NT2/D1 (cell line): ENCODE measurements at regions not wholly inside any gene's neighbourhood (a gene's known extent, or its start where the extent isn't known, plus 50 kb on each side); places are given as distances from the start of the nearest gene placed in this dataset.

ENCODE experiments used
- DNase-seq: peaks from one replicate; pipeline ENCODE4 v3.0.0-alpha.2; 2011; ENCODE audit warnings: low read depth, low spot score
- H3K27me3 ChIP-seq: 2 replicates; pipeline ENCODE4 v1.6.0; 2011; ENCODE audit warnings: mild to moderate bottlenecking; ENCODE audit not compliant: insufficient read length, insufficient read depth
- H3K36me3 ChIP-seq: 2 replicates; pipeline ENCODE4 v1.6.1; 2011; ENCODE audit warnings: mild to moderate bottlenecking, low read length, mixed read lengths; ENCODE audit not compliant: insufficient read depth, insufficient read length
- H3K4me1 ChIP-seq: 2 replicates; pipeline ENCODE4 v1.5.1; 2011; ENCODE audit not compliant: insufficient read depth, insufficient read length
- H3K4me3 ChIP-seq: 2 replicates; pipeline ENCODE4 v1.5.1; 2011; ENCODE audit warnings: low read depth; ENCODE audit not compliant: insufficient read length
- H3K9ac ChIP-seq: 2 replicates; pipeline ENCODE4 v1.6.0; 2011; ENCODE audit warnings: low read depth; ENCODE audit not compliant: insufficient read length
- H3K9me3 ChIP-seq: 2 replicates; pipeline ENCODE4 v1.5.1; 2011; ENCODE audit warnings: mild to moderate bottlenecking, low read length; ENCODE audit not compliant: insufficient read depth
- SUZ12 ChIP-seq: IDR thresholded peaks from 2 replicates; pipeline ENCODE4 v1.6.1; 2011; ENCODE audit not compliant: insufficient read length, insufficient read depth; ENCODE audit errors: extremely low read depth
- YY1 ChIP-seq: IDR thresholded peaks from 2 replicates; pipeline ENCODE4 v1.6.1; 2011; ENCODE audit not compliant: insufficient read length, insufficient read depth
- ZNF274 ChIP-seq: IDR thresholded peaks from 2 replicates; pipeline ENCODE4 v1.6.1; 2011; ENCODE audit warnings: mild to moderate bottlenecking, low read depth, low read length

DNA sequence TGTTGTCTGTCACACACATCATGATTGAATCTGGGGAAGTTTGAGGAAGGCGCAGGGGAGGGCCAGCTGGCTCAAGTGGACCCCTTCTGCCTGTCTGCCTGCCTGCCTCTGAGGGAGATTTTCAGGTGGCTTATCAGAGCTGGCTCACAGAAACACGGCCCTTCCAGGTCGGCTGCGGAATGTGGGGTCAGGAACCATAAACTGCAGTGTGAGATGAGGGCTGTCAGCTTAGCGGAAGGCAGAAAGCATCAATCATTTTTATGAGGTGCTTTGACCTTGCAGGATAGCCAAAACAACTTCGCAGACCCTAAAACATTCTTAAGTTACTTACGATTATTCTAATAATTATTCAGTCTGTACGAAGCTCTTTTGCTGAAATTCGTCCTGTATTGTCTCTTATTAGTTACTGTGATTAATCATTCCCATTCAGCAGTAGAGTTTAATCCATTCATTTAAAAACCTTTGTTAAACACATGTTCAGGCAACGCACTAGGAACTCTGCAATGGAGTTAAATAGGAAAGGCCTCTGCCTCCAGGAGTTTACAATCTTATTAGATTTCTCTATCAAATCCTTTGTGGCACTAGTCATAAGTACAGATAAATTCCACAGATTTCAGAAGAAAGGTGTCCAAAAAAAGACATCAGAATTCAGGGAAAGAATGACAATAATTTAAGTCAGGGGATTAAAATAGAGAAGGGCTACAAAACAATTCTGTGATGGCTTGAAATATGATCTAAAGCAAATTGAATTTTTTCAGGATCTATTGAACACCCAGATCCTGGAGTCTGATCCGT is 371.6 kb downstream of the HRH4 start:
- Histone ChIP-seq H3K4me3 (no peak overlapping the region), H3K9me3 (no peaks in the 10 kb centered on the region), H3K4me1 (peaks cover 2% of the 10 kb centered on the region), H3K9ac (no peak overlapping the region), H3K27me3 (no peaks in the 10 kb centered on the region), H3K36me3 (no peaks in the 10 kb centered on the region)
- no peak for DNase-seq
- TF ChIP-seq SUZ12, result no peak
- no peak for TF ChIP-seq YY1
- TF ChIP-seq ZNF274, result no peak

GRCh38 chr18:24835751-24836150 is 375.3 kb downstream of the HRH4 start:
- no peak for DNase-seq
- Histone ChIP-seq H3K4me1 (peaks cover 4% of the 10 kb centered on the region), H3K27me3 (no peaks in the 10 kb centered on the region), H3K36me3 (no peaks in the 10 kb centered on the region), H3K4me3 (no peak overlapping the region), H3K9me3 (no peaks in the 10 kb centered on the region), H3K9ac (no peak overlapping the region)
- TF ChIP-seq YY1, result no peak
- TF ChIP-seq SUZ12, result no peak
- TF ChIP-seq ZNF274, result no peak

DNA sequence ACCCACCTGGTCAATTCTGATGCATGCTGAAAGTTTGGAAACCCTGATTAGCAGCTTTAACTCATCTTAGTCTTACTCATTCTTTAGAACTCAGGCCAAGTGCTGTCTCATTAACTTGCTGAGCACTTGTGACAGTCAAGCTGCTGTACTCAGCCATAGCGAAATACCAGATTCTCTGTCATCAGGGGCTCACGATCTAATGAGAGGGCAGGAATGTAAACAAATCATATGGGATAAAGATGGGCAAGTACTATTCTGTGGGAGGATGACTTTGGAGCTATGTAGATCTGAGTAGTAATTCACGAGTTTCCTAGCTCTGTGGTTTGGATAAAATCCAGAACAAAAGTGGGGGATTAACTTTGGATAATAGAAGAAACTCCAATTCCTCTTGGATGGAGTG is 376.6 kb downstream of the HRH4 start:
- H3K36me3 ChIP-seq, result no peaks in the 10 kb centered on the region
- TF ChIP-seq ZNF274, result no peak
- no peak for TF ChIP-seq YY1
- TF ChIP-seq SUZ12, result no peak
- H3K4me3 ChIP-seq, result no peak overlapping the region
- peaks cover 3% of the 10 kb centered on the region for H3K4me1 ChIP-seq
- no peak overlapping the region for H3K9ac ChIP-seq
- H3K9me3 ChIP-seq, result no peaks in the 10 kb centered on the region
- DNase-seq, result no peak
- no peaks in the 10 kb centered on the region for H3K27me3 ChIP-seq

DNA sequence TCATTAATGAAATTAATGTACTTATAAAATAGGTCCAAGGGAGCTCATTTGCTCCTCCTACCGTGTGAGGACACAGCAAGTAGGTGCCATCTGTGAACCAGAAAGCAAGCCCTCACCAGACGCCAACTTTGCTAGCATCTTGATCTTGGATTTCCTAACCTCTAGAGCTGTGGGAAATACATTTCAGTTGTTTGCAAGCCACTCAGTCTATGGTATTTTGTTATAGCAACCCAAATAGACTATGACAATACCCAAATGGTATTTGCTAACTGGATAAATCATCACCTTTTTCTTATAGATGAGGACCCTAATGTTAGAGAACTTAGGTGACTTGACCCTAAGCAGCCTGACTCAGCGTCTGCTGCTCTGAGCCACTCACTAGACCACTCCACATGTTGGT is 379.6 kb downstream of the HRH4 start:
- Histone ChIP-seq H3K4me3 (no peak overlapping the region), H3K9me3 (no peaks in the 10 kb centered on the region), H3K4me1 (peaks cover 3% of the 10 kb centered on the region), H3K27me3 (no peaks in the 10 kb centered on the region), H3K36me3 (no peaks in the 10 kb centered on the region), H3K9ac (no peak overlapping the region)
- TF ChIP-seq SUZ12 (no peak), ZNF274 (no peak), YY1 (no peak)
- no peak for DNase-seq

- Histone ChIP-seq H3K9me3 (no peaks in the 10 kb centered on the region), H3K4me3 (no peak overlapping the region), H3K27me3 (no peaks in the 10 kb centered on the region), H3K36me3 (no peaks in the 10 kb centered on the region), H3K9ac (no peak overlapping the region), H3K4me1 (peaks cover 3% of the 10 kb centered on the region)
- TF ChIP-seq SUZ12 (no peak), YY1 (no peak), ZNF274 (no peak)
- no peak for DNase-seq
Observed at GRCh38 chr18:24840640-24841039, 380.2 kb downstream of the HRH4 start.

DNA sequence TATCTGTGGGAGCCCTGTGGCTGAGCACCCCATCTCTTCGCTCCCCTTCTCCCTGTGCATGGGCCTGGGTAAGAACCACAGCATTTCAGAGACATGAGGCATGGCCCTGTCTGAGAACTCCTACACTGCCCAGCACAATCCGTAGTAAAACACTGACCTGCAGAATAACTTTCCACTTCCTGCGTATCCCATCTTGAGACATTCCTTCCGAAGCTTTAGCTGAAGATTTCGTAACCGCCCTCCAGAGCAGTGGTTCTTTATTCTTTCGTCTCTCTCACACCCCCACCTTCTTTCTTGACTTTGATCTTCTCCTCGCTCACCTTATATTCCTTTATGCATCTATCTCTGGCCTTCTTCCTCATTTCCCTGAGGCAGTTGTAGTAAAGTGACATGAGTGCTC is 381.1 kb downstream of the HRH4 start:
- TF ChIP-seq ZNF274, result no peak
- no peak for TF ChIP-seq YY1
- no peak for TF ChIP-seq SUZ12
- DNase-seq, result no peak
- H3K9me3 ChIP-seq, result no peaks in the 10 kb centered on the region

GRCh38 chr18:24843123-24843522 is 382.7 kb downstream of the HRH4 start:
- H3K4me3 ChIP-seq, result no peak overlapping the region
- DNase-seq, result no peak
- peaks cover 3% of the 10 kb centered on the region for H3K4me1 ChIP-seq
- H3K36me3 ChIP-seq, result no peaks in the 10 kb centered on the region
- no peaks in the 10 kb centered on the region for H3K9me3 ChIP-seq
- no peak overlapping the region for H3K9ac ChIP-seq
- no peaks in the 10 kb centered on the region for H3K27me3 ChIP-seq
- TF ChIP-seq SUZ12 (no peak), ZNF274 (no peak), YY1 (no peak)

More for the DNA sequence above, 381.1 kb downstream of the HRH4 start:
- no peak overlapping the region for H3K9ac ChIP-seq
- H3K4me1 ChIP-seq, result peaks cover 3% of the 10 kb centered on the region
- H3K36me3 ChIP-seq, result no peaks in the 10 kb centered on the region
- H3K27me3 ChIP-seq, result no peaks in the 10 kb centered on the region
- no peak overlapping the region for H3K4me3 ChIP-seq
